Ovary (tissue), 3 donors: ENCODE measurements at regions not wholly inside any gene's neighbourhood (a gene's known extent, or its start where the extent isn't known, plus 50 kb on each side); places are given as distances from the start of the nearest gene placed in this dataset.

ENCODE experiments used
- EP300 ChIP-seq: sonication (generic); formaldehyde crosslinking; IDR thresholded peaks from one replicate; pipeline ENCODE4 v1.6.1; 2017; ENCODE audit warnings: antibody characterized with exemption
- POLR2A ChIP-seq: fragments of 450-650 bp; IDR thresholded peaks from one replicate; pipeline ENCODE4 v1.6.1; 2017; ENCODE audit warnings: antibody characterized with exemption, mild to moderate bottlenecking, moderate library complexity
- TF ChIP-seq, protein P1 (sequence below), 3 donors: fragments of 450-650 bp in 2 of 3; fragments of 200-600 bp in 1 of 3; IDR thresholded peaks; one replicate each; pipeline versions ENCODE4 v1.5.1 to v1.8.0; 2016 to 2022; ENCODE audit warnings: antibody characterized with exemption in 3 of 3, mild to moderate bottlenecking in 1 of 3
- donor health status: DM: no; HTN: no; CAD: no.

DNA sequence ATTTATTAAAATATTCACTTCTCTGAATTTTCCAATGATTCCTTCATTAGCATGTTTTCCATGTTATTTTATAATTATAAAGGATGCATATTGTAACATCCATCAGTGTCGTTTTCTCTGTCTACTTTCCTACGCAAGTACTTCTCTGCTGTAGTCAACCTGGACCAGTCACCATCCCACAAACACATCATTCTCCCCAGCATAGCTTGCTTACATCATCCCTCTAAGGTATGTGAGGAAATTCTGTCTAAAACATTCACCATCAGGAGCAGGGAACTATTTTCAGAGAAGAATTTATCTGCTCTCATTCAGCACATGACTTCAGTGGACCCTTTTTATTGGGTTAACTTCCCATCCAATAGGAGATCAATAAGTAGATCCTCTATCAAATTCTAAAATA lies 806.1 kb upstream of the ARGLU1 start:
- TF ChIP-seq, protein P1, sequence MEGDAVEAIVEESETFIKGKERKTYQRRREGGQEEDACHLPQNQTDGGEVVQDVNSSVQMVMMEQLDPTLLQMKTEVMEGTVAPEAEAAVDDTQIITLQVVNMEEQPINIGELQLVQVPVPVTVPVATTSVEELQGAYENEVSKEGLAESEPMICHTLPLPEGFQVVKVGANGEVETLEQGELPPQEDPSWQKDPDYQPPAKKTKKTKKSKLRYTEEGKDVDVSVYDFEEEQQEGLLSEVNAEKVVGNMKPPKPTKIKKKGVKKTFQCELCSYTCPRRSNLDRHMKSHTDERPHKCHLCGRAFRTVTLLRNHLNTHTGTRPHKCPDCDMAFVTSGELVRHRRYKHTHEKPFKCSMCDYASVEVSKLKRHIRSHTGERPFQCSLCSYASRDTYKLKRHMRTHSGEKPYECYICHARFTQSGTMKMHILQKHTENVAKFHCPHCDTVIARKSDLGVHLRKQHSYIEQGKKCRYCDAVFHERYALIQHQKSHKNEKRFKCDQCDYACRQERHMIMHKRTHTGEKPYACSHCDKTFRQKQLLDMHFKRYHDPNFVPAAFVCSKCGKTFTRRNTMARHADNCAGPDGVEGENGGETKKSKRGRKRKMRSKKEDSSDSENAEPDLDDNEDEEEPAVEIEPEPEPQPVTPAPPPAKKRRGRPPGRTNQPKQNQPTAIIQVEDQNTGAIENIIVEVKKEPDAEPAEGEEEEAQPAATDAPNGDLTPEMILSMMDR (IDR thresholded peaks at IDR 0.05): no peak
- TF ChIP-seq POLR2A (no peak), EP300 (no peak)
